Ovary (tissue), 3 donors: ENCODE measurements at regions not wholly inside any gene's neighbourhood (a gene's known extent, or its start where the extent isn't known, plus 50 kb on each side); places are given as distances from the start of the nearest gene placed in this dataset.
"Not testable (repeated sequence)": the region's sequence is repeated elsewhere in the genome, so short reads cannot be mapped to it uniquely, and the experiment has no call there.

Experiments
- POLR2A ChIP-seq: fragments of 450-650 bp; IDR thresholded peaks from one replicate; pipeline ENCODE4 v1.6.1; 2017; ENCODE audit warnings: antibody characterized with exemption, mild to moderate bottlenecking, moderate library complexity
- TF ChIP-seq, protein P1 (sequence below), 3 donors: fragments of 450-650 bp in 2 of 3; fragments of 200-600 bp in 1 of 3; IDR thresholded peaks; one replicate each; pipeline versions ENCODE4 v1.5.1 to v1.8.0; 2016 to 2022; ENCODE audit warnings: antibody characterized with exemption in 3 of 3, mild to moderate bottlenecking in 1 of 3
- donor health status: DM: no; HTN: no; CAD: no.

DNA sequence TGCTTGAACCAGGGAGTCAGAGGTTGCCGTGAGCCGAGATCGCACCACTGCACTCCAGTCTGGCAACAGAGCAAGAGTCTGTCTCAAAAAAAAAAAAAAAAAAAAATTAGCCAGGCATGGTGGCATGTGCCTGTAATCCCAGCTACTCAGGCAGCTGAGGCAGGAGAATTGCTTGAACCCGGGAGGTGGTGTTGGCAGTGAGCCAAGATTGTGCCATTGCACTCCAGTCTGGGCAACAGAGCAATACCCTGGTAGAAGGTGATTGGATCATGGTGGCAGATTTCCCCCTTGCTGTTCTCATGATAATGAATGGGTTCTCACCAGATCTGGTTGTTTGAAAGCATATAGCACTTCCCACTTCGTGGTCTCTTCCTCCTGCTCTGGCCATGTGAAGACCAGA lies 599.8 kb downstream of the POM121L12 start:
- TF ChIP-seq, protein P1, sequence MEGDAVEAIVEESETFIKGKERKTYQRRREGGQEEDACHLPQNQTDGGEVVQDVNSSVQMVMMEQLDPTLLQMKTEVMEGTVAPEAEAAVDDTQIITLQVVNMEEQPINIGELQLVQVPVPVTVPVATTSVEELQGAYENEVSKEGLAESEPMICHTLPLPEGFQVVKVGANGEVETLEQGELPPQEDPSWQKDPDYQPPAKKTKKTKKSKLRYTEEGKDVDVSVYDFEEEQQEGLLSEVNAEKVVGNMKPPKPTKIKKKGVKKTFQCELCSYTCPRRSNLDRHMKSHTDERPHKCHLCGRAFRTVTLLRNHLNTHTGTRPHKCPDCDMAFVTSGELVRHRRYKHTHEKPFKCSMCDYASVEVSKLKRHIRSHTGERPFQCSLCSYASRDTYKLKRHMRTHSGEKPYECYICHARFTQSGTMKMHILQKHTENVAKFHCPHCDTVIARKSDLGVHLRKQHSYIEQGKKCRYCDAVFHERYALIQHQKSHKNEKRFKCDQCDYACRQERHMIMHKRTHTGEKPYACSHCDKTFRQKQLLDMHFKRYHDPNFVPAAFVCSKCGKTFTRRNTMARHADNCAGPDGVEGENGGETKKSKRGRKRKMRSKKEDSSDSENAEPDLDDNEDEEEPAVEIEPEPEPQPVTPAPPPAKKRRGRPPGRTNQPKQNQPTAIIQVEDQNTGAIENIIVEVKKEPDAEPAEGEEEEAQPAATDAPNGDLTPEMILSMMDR (IDR thresholded peaks at IDR 0.05): not testable (repeated sequence)
- TF ChIP-seq POLR2A: not testable (repeated sequence)
